B cell (primary cell): ENCODE measurements at regions not wholly inside any gene's neighbourhood (a gene's known extent, or its start where the extent isn't known, plus 50 kb on each side); places are given as distances from the start of the nearest gene placed in this dataset.

Experiments used
- ATAC-seq: fragments of 200-7000 bp; cut with Tn5 transposase; one replicate; pipeline ENCODE4 v1.10.0; 2021; ENCODE audit warnings: low read depth, mild to moderate bottlenecking, moderate number of reproducible peaks, moderate library complexity
- CTCF ChIA-PET: fragments of 350-600 bp; sonication (Branson Sonifier 250); formaldehyde crosslinking; loops from one replicate; lab custom pipeline; 2021; ENCODE audit warnings: antibody characterized with exemption, inconsistent platforms; lab: Charles Lee
- POLR2A ChIA-PET: fragments of 350-600 bp; sonication (Branson Sonifier 250); formaldehyde crosslinking; loops from one replicate; lab custom pipeline; 2021; ENCODE audit warnings: antibody characterized with exemption; lab: Charles Lee
- DNase-seq: peaks from one replicate; pipeline ENCODE4 v3.0.0; 2013
- H2AFZ ChIP-seq: 2 replicates; pipeline ENCODE4 v1.6.1; 2012; ENCODE audit warnings: mild to moderate bottlenecking, low read depth, low read length; ENCODE audit not compliant: insufficient read depth, poor library complexity, severe bottlenecking
- H3K27ac ChIP-seq, 2 donors: 1 replicate in 1 of 2; 2 replicates in 1 of 2; pipeline ENCODE4 v1.5.1; 2012 to 2013; ENCODE audit warnings: low read length in 2 of 2, mild to moderate bottlenecking in 2 of 2, moderate library complexity in 1 of 2
- H3K27me3 ChIP-seq, 4 experiments: fragments of 200-600 bp in 1 of 4; sonication (generic) in 1 of 4; replicated peaks in 1 of 4; 1 replicate in 2 of 4; 2 replicates in 2 of 4; pipeline versions ENCODE4 v1.6.1 to v1.7.0; 2013 to 2016; ENCODE audit warnings: low read length in 3 of 4, mild to moderate bottlenecking in 2 of 4, mixed read lengths in 1 of 4, moderate library complexity in 1 of 4; ENCODE audit not compliant: insufficient read depth in 4 of 4, control insufficient read depth in 3 of 4; ENCODE audit errors: control extremely low read depth in 1 of 4
- H3K36me3 ChIP-seq, 2 experiments: replicated peaks in 1 of 2; 1 replicate in 1 of 2; 2 replicates in 1 of 2; pipeline versions ENCODE4 v1.6.1 to v1.7.1; 2013; ENCODE audit warnings: low read length in 1 of 2; ENCODE audit not compliant: insufficient read depth in 2 of 2, control insufficient read depth in 1 of 2; ENCODE audit errors: control extremely low read depth in 1 of 2, extremely low read depth in 1 of 2
- H3K4me1 ChIP-seq, 2 donors: fragments of 200-600 bp in 1 of 2; sonication (generic) in 1 of 2; 1 replicate in 1 of 2; 2 replicates in 1 of 2; pipeline versions ENCODE4 v1.5.1 to v1.6.1; 2013 to 2017; ENCODE audit warnings: low read length in 2 of 2; ENCODE audit not compliant: control insufficient read depth in 2 of 2, insufficient read depth in 2 of 2
- H3K4me2 ChIP-seq: replicated peaks from 2 replicates; pipeline ENCODE3; 2012; ENCODE audit warnings: mild to moderate bottlenecking, low read depth, low read length; ENCODE audit not compliant: poor library complexity, severe bottlenecking
- H3K4me3 ChIP-seq, 5 experiments: fragments of 200-600 bp in 1 of 5; sonication (generic) in 1 of 5; 1 replicate in 3 of 5; 2 replicates in 2 of 5; pipeline versions ENCODE4 v1.5.1 to v1.7.0; 2011 to 2016; ENCODE audit warnings: low read length in 4 of 5, mild to moderate bottlenecking in 4 of 5, low read depth in 2 of 5, control low read depth in 1 of 5, moderate library complexity in 1 of 5; ENCODE audit not compliant: insufficient read depth in 1 of 5; ENCODE audit errors: control extremely low read depth in 1 of 5, extremely low read depth in 1 of 5
- H3K79me2 ChIP-seq: fragments of 200-600 bp; sonication (generic); one replicate; pipeline ENCODE4 v1.6.0; 2016; ENCODE audit warnings: low read length; ENCODE audit not compliant: control insufficient read depth, insufficient read depth
- H3K9ac ChIP-seq: fragments of 200-600 bp; sonication (generic); 2 replicates; pipeline ENCODE4 v1.6.1; 2017; ENCODE audit warnings: mild to moderate bottlenecking, low read length, moderate library complexity
- H3K9me3 ChIP-seq, 3 donors: one replicate each; pipeline versions ENCODE4 v1.6.1 to v1.7.1; 2013; ENCODE audit warnings: low read length in 2 of 3; ENCODE audit not compliant: control insufficient read depth in 2 of 3, insufficient read depth in 1 of 3; ENCODE audit errors: control extremely low read depth in 1 of 3
- H4K20me1 ChIP-seq: 2 replicates; pipeline ENCODE4 v1.6.0; 2012; ENCODE audit warnings: mild to moderate bottlenecking, low read length; ENCODE audit not compliant: insufficient read depth, control insufficient read depth, poor library complexity, severe bottlenecking
- H3K27ac Mint-ChIP-seq: one replicate; pipeline ENCODE4 v1.8.0; 2021; ENCODE audit warnings: mixed read lengths
- H3K27me3 Mint-ChIP-seq: one replicate; pipeline ENCODE4 v1.8.0; 2021; ENCODE audit warnings: mixed read lengths
- H3K4me1 Mint-ChIP-seq: one replicate; pipeline ENCODE4 v1.8.0; 2021; ENCODE audit warnings: mixed read lengths
- H3K4me3 Mint-ChIP-seq: one replicate; pipeline ENCODE4 v1.8.0; 2021; ENCODE audit warnings: mixed read lengths
- H3K9me3 Mint-ChIP-seq: one replicate; pipeline ENCODE4 v1.8.0; 2022; ENCODE audit warnings: mixed read lengths; ENCODE audit not compliant: insufficient read depth
- CTCF ChIP-seq: fragments of 200-600 bp; IDR thresholded peaks from one replicate; pipeline ENCODE4 v1.8.0; 2022; ENCODE audit warnings: antibody characterized with exemption, mild to moderate bottlenecking
- EZH2 ChIP-seq: IDR thresholded peaks from 2 replicates; pipeline ENCODE4 v1.6.1; 2012; ENCODE audit warnings: borderline replicate concordance, low read depth, mild to moderate bottlenecking, moderate library complexity, low read length; ENCODE audit not compliant: insufficient read depth, poor library complexity, severe bottlenecking
- WGBS: methylation state at CpG from one replicate; pipeline ENCODE4 v1.1.5; 2013; ENCODE audit warnings: missing lambda C conversion rate; ENCODE audit not compliant: insufficient coverage; 5-methylcytosine and 5-hydroxymethylcytosine counted together
- intact Hi-C: fragments of 100-400 bp; cut with micrococcal nuclease; formaldehyde crosslinking; loops from one replicate; pipeline ENCODE4 v1.10.0; 2022

GRCh38 chr20:29409833-29410805 is 1847.3 kb upstream of the DEFB115 start:
- Histone ChIP-seq H2AFZ (no peak overlapping the region), H3K4me2 (no peak overlapping the region), H3K79me2 (no peaks in the 10 kb centered on the region), H3K27me3 (no peaks in the 10 kb centered on the region), H4K20me1 (no peaks in the 10 kb centered on the region), H3K9me3 (peaks cover 0 to 52% (median 0%) of the 10 kb centered on the region in 3 donors), H3K9ac (no peak overlapping the region), H3K4me1 (no peaks in the 10 kb centered on the region), H3K36me3 (no peaks in the 10 kb centered on the region), H3K27ac (no peak overlapping the region), H3K4me3 (no peak overlapping the region)
- H3K9me3 Mint-ChIP-seq: peaks cover 9% of the 10 kb centered on the region
- no peak overlapping the region for H3K4me3 Mint-ChIP-seq
- CTCF ChIA-PET: no interaction called here
- intact Hi-C loops: no loop called here
- TF ChIP-seq CTCF: no peak
- no peak for TF ChIP-seq EZH2
- 50% methylated on average over 51 of the region's 57 CpGs for WGBS
- POLR2A ChIA-PET: no interaction called here
- no peaks in the 10 kb centered on the region for H3K4me1 Mint-ChIP-seq
- DNase-seq: no peak
- no peak for ATAC-seq
- H3K27me3 Mint-ChIP-seq: no peaks in the 10 kb centered on the region
- no peak overlapping the region for H3K27ac Mint-ChIP-seq

GRCh38 chr20:29410806-29411457 is 1846.5 kb upstream of the DEFB115 start:
- Histone ChIP-seq H3K36me3 (no peaks in the 10 kb centered on the region), H3K4me1 (no peaks in the 10 kb centered on the region), H3K9ac (no peak overlapping the region), H3K9me3 (peaks cover 0 to 49% (median 0%) of the 10 kb centered on the region in 3 donors), H3K79me2 (no peaks in the 10 kb centered on the region), H3K27me3 (no peaks in the 10 kb centered on the region), H3K4me3 (no peak overlapping the region), H3K27ac (no peak overlapping the region), H2AFZ (no peak overlapping the region), H3K4me2 (no peak overlapping the region), H4K20me1 (no peaks in the 10 kb centered on the region)
- POLR2A ChIA-PET: no interaction called here
- ATAC-seq: no peak
- CTCF ChIA-PET: no interaction called here
- H3K4me1 Mint-ChIP-seq: no peaks in the 10 kb centered on the region
- 52% methylated on average over 44 of the region's 44 CpGs for WGBS
- no peaks in the 10 kb centered on the region for H3K27me3 Mint-ChIP-seq
- no peak for DNase-seq
- TF ChIP-seq CTCF: no peak
- TF ChIP-seq EZH2: no peak
- H3K27ac Mint-ChIP-seq: no peak overlapping the region
- peaks cover 9% of the 10 kb centered on the region for H3K9me3 Mint-ChIP-seq
- intact Hi-C loops: no loop called here
- no peak overlapping the region for H3K4me3 Mint-ChIP-seq
